B cell (primary cell): ENCODE measurements at regions not wholly inside any gene's neighbourhood (a gene's known extent, or its start where the extent isn't known, plus 50 kb on each side); places are given as distances from the start of the nearest gene placed in this dataset.

ENCODE experiments used
- ATAC-seq: fragments of 200-7000 bp; cut with Tn5 transposase; one replicate; pipeline ENCODE4 v1.10.0; 2021; ENCODE audit warnings: low read depth, mild to moderate bottlenecking, moderate number of reproducible peaks, moderate library complexity
- CTCF ChIA-PET: fragments of 350-600 bp; sonication (Branson Sonifier 250); formaldehyde crosslinking; loops from one replicate; lab custom pipeline; 2021; ENCODE audit warnings: antibody characterized with exemption, inconsistent platforms; lab: Charles Lee
- POLR2A ChIA-PET: fragments of 350-600 bp; sonication (Branson Sonifier 250); formaldehyde crosslinking; loops from one replicate; lab custom pipeline; 2021; ENCODE audit warnings: antibody characterized with exemption; lab: Charles Lee
- DNase-seq: peaks from one replicate; pipeline ENCODE4 v3.0.0; 2013
- H2AFZ ChIP-seq: 2 replicates; pipeline ENCODE4 v1.6.1; 2012; ENCODE audit warnings: mild to moderate bottlenecking, low read depth, low read length; ENCODE audit not compliant: insufficient read depth, poor library complexity, severe bottlenecking
- H3K27ac ChIP-seq, 2 donors: 1 replicate in 1 of 2; 2 replicates in 1 of 2; pipeline ENCODE4 v1.5.1; 2012 to 2013; ENCODE audit warnings: low read length in 2 of 2, mild to moderate bottlenecking in 2 of 2, moderate library complexity in 1 of 2
- H3K27me3 ChIP-seq, 4 experiments: fragments of 200-600 bp in 1 of 4; sonication (generic) in 1 of 4; replicated peaks in 1 of 4; 1 replicate in 2 of 4; 2 replicates in 2 of 4; pipeline versions ENCODE4 v1.6.1 to v1.7.0; 2013 to 2016; ENCODE audit warnings: low read length in 3 of 4, mild to moderate bottlenecking in 2 of 4, mixed read lengths in 1 of 4, moderate library complexity in 1 of 4; ENCODE audit not compliant: insufficient read depth in 4 of 4, control insufficient read depth in 3 of 4; ENCODE audit errors: control extremely low read depth in 1 of 4
- H3K36me3 ChIP-seq, 2 experiments: replicated peaks in 1 of 2; 1 replicate in 1 of 2; 2 replicates in 1 of 2; pipeline versions ENCODE4 v1.6.1 to v1.7.1; 2013; ENCODE audit warnings: low read length in 1 of 2; ENCODE audit not compliant: insufficient read depth in 2 of 2, control insufficient read depth in 1 of 2; ENCODE audit errors: control extremely low read depth in 1 of 2, extremely low read depth in 1 of 2
- H3K4me1 ChIP-seq, 2 donors: fragments of 200-600 bp in 1 of 2; sonication (generic) in 1 of 2; 1 replicate in 1 of 2; 2 replicates in 1 of 2; pipeline versions ENCODE4 v1.5.1 to v1.6.1; 2013 to 2017; ENCODE audit warnings: low read length in 2 of 2; ENCODE audit not compliant: control insufficient read depth in 2 of 2, insufficient read depth in 2 of 2
- H3K4me2 ChIP-seq: replicated peaks from 2 replicates; pipeline ENCODE3; 2012; ENCODE audit warnings: mild to moderate bottlenecking, low read depth, low read length; ENCODE audit not compliant: poor library complexity, severe bottlenecking
- H3K4me3 ChIP-seq, 5 experiments: fragments of 200-600 bp in 1 of 5; sonication (generic) in 1 of 5; 1 replicate in 3 of 5; 2 replicates in 2 of 5; pipeline versions ENCODE4 v1.5.1 to v1.7.0; 2011 to 2016; ENCODE audit warnings: low read length in 4 of 5, mild to moderate bottlenecking in 4 of 5, low read depth in 2 of 5, control low read depth in 1 of 5, moderate library complexity in 1 of 5; ENCODE audit not compliant: insufficient read depth in 1 of 5; ENCODE audit errors: control extremely low read depth in 1 of 5, extremely low read depth in 1 of 5
- H3K79me2 ChIP-seq: fragments of 200-600 bp; sonication (generic); one replicate; pipeline ENCODE4 v1.6.0; 2016; ENCODE audit warnings: low read length; ENCODE audit not compliant: control insufficient read depth, insufficient read depth
- H3K9ac ChIP-seq: fragments of 200-600 bp; sonication (generic); 2 replicates; pipeline ENCODE4 v1.6.1; 2017; ENCODE audit warnings: mild to moderate bottlenecking, low read length, moderate library complexity
- H3K9me3 ChIP-seq, 3 donors: one replicate each; pipeline versions ENCODE4 v1.6.1 to v1.7.1; 2013; ENCODE audit warnings: low read length in 2 of 3; ENCODE audit not compliant: control insufficient read depth in 2 of 3, insufficient read depth in 1 of 3; ENCODE audit errors: control extremely low read depth in 1 of 3
- H4K20me1 ChIP-seq: 2 replicates; pipeline ENCODE4 v1.6.0; 2012; ENCODE audit warnings: mild to moderate bottlenecking, low read length; ENCODE audit not compliant: insufficient read depth, control insufficient read depth, poor library complexity, severe bottlenecking
- H3K27ac Mint-ChIP-seq: one replicate; pipeline ENCODE4 v1.8.0; 2021; ENCODE audit warnings: mixed read lengths
- H3K27me3 Mint-ChIP-seq: one replicate; pipeline ENCODE4 v1.8.0; 2021; ENCODE audit warnings: mixed read lengths
- H3K4me1 Mint-ChIP-seq: one replicate; pipeline ENCODE4 v1.8.0; 2021; ENCODE audit warnings: mixed read lengths
- H3K4me3 Mint-ChIP-seq: one replicate; pipeline ENCODE4 v1.8.0; 2021; ENCODE audit warnings: mixed read lengths
- H3K9me3 Mint-ChIP-seq: one replicate; pipeline ENCODE4 v1.8.0; 2022; ENCODE audit warnings: mixed read lengths; ENCODE audit not compliant: insufficient read depth
- CTCF ChIP-seq: fragments of 200-600 bp; IDR thresholded peaks from one replicate; pipeline ENCODE4 v1.8.0; 2022; ENCODE audit warnings: antibody characterized with exemption, mild to moderate bottlenecking
- EZH2 ChIP-seq: IDR thresholded peaks from 2 replicates; pipeline ENCODE4 v1.6.1; 2012; ENCODE audit warnings: borderline replicate concordance, low read depth, mild to moderate bottlenecking, moderate library complexity, low read length; ENCODE audit not compliant: insufficient read depth, poor library complexity, severe bottlenecking
- WGBS: methylation state at CpG from one replicate; pipeline ENCODE4 v1.1.5; 2013; ENCODE audit warnings: missing lambda C conversion rate; ENCODE audit not compliant: insufficient coverage; 5-methylcytosine and 5-hydroxymethylcytosine counted together
- intact Hi-C: fragments of 100-400 bp; cut with micrococcal nuclease; formaldehyde crosslinking; loops from one replicate; pipeline ENCODE4 v1.10.0; 2022

GRCh38 chr2:11101430-11101829, 53.8 kb upstream of the SLC66A3 start:
- no peaks in the 10 kb centered on the region for H3K4me1 Mint-ChIP-seq
- Histone ChIP-seq H3K4me3 (no peak overlapping the region), H3K4me1 (no peaks in the 10 kb centered on the region), H3K4me2 (no peak overlapping the region), H3K27me3 (peaks cover 0 to 3% (median 0%) of the 10 kb centered on the region in 4 experiments), H3K27ac (no peak overlapping the region), H3K79me2 (no peaks in the 10 kb centered on the region), H2AFZ (no peak overlapping the region), H3K36me3 (no peaks in the 10 kb centered on the region), H3K9me3 (peaks cover 0 to 6% (median 0%) of the 10 kb centered on the region in 3 donors), H3K9ac (no peak overlapping the region), H4K20me1 (no peaks in the 10 kb centered on the region)
- DNase-seq (no peak), ATAC-seq (no peak)
- H3K9me3 Mint-ChIP-seq, result no peaks in the 10 kb centered on the region
- peaks cover 17% of the 10 kb centered on the region for H3K27me3 Mint-ChIP-seq
- ChIA-PET CTCF (no interaction called here), POLR2A (no interaction called here)
- intact Hi-C loops, result no loop called here
- no peak for TF ChIP-seq CTCF
- TF ChIP-seq EZH2, result no peak
- 75% methylated on average over 2 of the region's 4 CpGs for WGBS
- H3K27ac Mint-ChIP-seq, result no peak overlapping the region
- no peak overlapping the region for H3K4me3 Mint-ChIP-seq

GRCh38 chr2:11102466-11102865, 52.8 kb upstream of the SLC66A3 start:
- no peaks in the 10 kb centered on the region for H3K4me1 ChIP-seq
- H3K4me2 ChIP-seq, result no peak overlapping the region
- peaks cover 0 to 3% (median 0%) of the 10 kb centered on the region in 4 experiments for H3K27me3 ChIP-seq
- 94% methylated on average over 10 of the region's 11 CpGs for WGBS
- no peak overlapping the region for H3K9ac ChIP-seq
- no peak for ATAC-seq
- intact Hi-C loops, result no loop called here
- peaks cover 17% of the 10 kb centered on the region for H3K27me3 Mint-ChIP-seq
- no peak overlapping the region for H3K27ac Mint-ChIP-seq
- POLR2A ChIA-PET, result no interaction called here
- no peaks in the 10 kb centered on the region for H4K20me1 ChIP-seq
- H3K4me3 Mint-ChIP-seq, result no peak overlapping the region
- H3K27ac ChIP-seq, result no peak overlapping the region
- H3K9me3 ChIP-seq, result peaks cover 0 to 6% (median 0%) of the 10 kb centered on the region in 3 donors
- TF ChIP-seq CTCF (no peak), EZH2 (no peak)
- H3K9me3 Mint-ChIP-seq, result no peaks in the 10 kb centered on the region
- H2AFZ ChIP-seq, result no peak overlapping the region
- no peak for DNase-seq
- H3K4me3 ChIP-seq, result no peak overlapping the region
- CTCF ChIA-PET, result no interaction called here
- no peaks in the 10 kb centered on the region for H3K4me1 Mint-ChIP-seq
- H3K36me3 ChIP-seq, result no peaks in the 10 kb centered on the region
- no peaks in the 10 kb centered on the region for H3K79me2 ChIP-seq
